A549 (cell line): ENCODE measurements at regions not wholly inside any gene's neighbourhood (a gene's known extent, or its start where the extent isn't known, plus 50 kb on each side); places are given as distances from the start of the nearest gene placed in this dataset.
A peak's percentile ranks its signal among the peaks of the same experiment; 100 is the strongest.

Experiments
- ATAC-seq, 2 experiments: fragments of 200-7000 bp in 1 of 2; fragments of >200 bp in 1 of 2; cut with Nextera tagmentation in 1 of 2; cut with Tn5 transposase in 1 of 2; 3 replicates each; pipeline versions ENCODE4 v1.8.0 to v1.9.1; 2018 to 2020; ENCODE audit warnings: mild to moderate bottlenecking in 1 of 2, moderate library complexity in 1 of 2
- CTCF ChIA-PET: fragments of 300-600 bp; sonication (Branson Sonifier 250); formaldehyde crosslinking; extraction: SDS; loops from one replicate; lab custom pipeline; 2021; ENCODE audit warnings: antibody characterized with exemption, inconsistent platforms; lab: Yijun Ruan, JAX
- POLR2A ChIA-PET: fragments of 350-600 bp; formaldehyde crosslinking; extraction: SDS; loops from one replicate; lab custom pipeline; 2021; ENCODE audit warnings: antibody characterized with exemption, inconsistent platforms; lab: Yijun Ruan, JAX
- DNase-seq, 2 experiments: peaks; one replicate each; pipeline versions ENCODE4 v3.0.0 to v3.0.0-alpha.2; 2011 to 2016; ENCODE audit warnings: low read depth in 1 of 2, low spot score in 1 of 2
- FAIRE-seq: peaks from 2 replicates; lab custom pipeline; 2011; peaks lifted over from hg19 to GRCh38; lab: Jason Lieb, UNC
- H3K27ac ChIP-seq, 2 experiments: fragments of >200 bp; sonication (Bioruptor Twin); formaldehyde crosslinking; 3 replicates each; pipeline ENCODE4 v1.5.1; 2016 to 2017
- H3K4me1 ChIP-seq: fragments of >200 bp; sonication (Bioruptor Twin); formaldehyde crosslinking; 3 replicates; pipeline ENCODE4 v1.6.1; 2016
- H3K4me2 ChIP-seq: fragments of >200 bp; sonication (Bioruptor Twin); formaldehyde crosslinking; 3 replicates; pipeline ENCODE4 v1.6.1; 2016
- H3K4me3 ChIP-seq: fragments of >200 bp; sonication (Bioruptor Twin); formaldehyde crosslinking; 3 replicates; pipeline ENCODE4 v1.5.1; 2016
- H3K9me3 ChIP-seq: fragments of >200 bp; sonication (Bioruptor Twin); formaldehyde crosslinking; 3 replicates; pipeline ENCODE4 v1.6.1; 2016
- CEBPB ChIP-seq, 2 experiments: fragments of >200 bp in 1 of 2; sonication (Bioruptor Twin) in 1 of 2; formaldehyde crosslinking in 1 of 2; IDR thresholded peaks; 2 replicates each; pipeline ENCODE4 v1.6.1; 2012 to 2016
- EHF ChIP-seq: fragments of 250-450 bp; sonication (Bioruptor Pico); IDR thresholded peaks from 2 replicates; pipeline ENCODE4 v1.5.0; 2020; ENCODE audit warnings: mild to moderate bottlenecking
- ESRRA ChIP-seq: fragments of 150-350 bp; IDR thresholded peaks from 2 replicates; pipeline ENCODE4 v1.6.1; 2014; ENCODE audit warnings: mild to moderate bottlenecking, low read length, borderline replicate concordance
- FOSL2 ChIP-seq, 2 experiments: fragments of 450-650 bp in 1 of 2; fragments of >200 bp in 1 of 2; sonication (Bioruptor Twin) in 1 of 2; formaldehyde crosslinking; IDR thresholded peaks; 2 replicates each; pipeline versions ENCODE4 v1.5.0 to v1.6.1; 2016 to 2020; ENCODE audit warnings: mild to moderate bottlenecking in 1 of 2, moderate library complexity in 1 of 2
- HEYL ChIP-seq: fragments of 250-450 bp; sonication (Bioruptor Pico); IDR thresholded peaks from 2 replicates; pipeline ENCODE4 v1.8.0; 2021; ENCODE audit warnings: mild to moderate bottlenecking, moderate library complexity
- HOXA7 ChIP-seq: fragments of 250-450 bp; sonication (Bioruptor Pico); IDR thresholded peaks from 2 replicates; pipeline ENCODE4 v1.5.0; 2020; ENCODE audit warnings: mild to moderate bottlenecking, moderate library complexity
- HOXB13 ChIP-seq: fragments of 250-450 bp; sonication (Bioruptor Pico); IDR thresholded peaks from 2 replicates; pipeline ENCODE4 v1.5.0; 2020; ENCODE audit warnings: low read depth, mild to moderate bottlenecking, moderate library complexity
- KDM1A ChIP-seq: fragments of 200-600 bp; sonication (generic); IDR thresholded peaks from 2 replicates; pipeline ENCODE4 v1.6.1; 2016; ENCODE audit warnings: low read depth, mild to moderate bottlenecking
- MAFK ChIP-seq: fragments of 450-650 bp; IDR thresholded peaks from 2 replicates; pipeline ENCODE4 v1.6.1; 2014; ENCODE audit not compliant: partially characterized antibody
- MYC ChIP-seq: IDR thresholded peaks from 2 replicates; pipeline ENCODE4 v1.6.1; 2012; ENCODE audit warnings: mild to moderate bottlenecking, inconsistent platforms, low read length, improper control_type of control experiment, borderline replicate concordance
- NFE2L2 ChIP-seq: fragments of 150-350 bp; conservative IDR thresholded peaks from 2 replicates; pipeline ENCODE4 v1.6.1; 2014; ENCODE audit warnings: low read length
- NPAS2 ChIP-seq: fragments of 250-450 bp; sonication (Bioruptor Pico); IDR thresholded peaks from 2 replicates; pipeline ENCODE4 v1.8.0; 2022; ENCODE audit warnings: mild to moderate bottlenecking, moderate library complexity, borderline replicate concordance
- POLR2AphosphoS2 ChIP-seq: conservative IDR thresholded peaks from 2 replicates; pipeline ENCODE4 v1.6.1; 2012; ENCODE audit warnings: low read length, improper control_type of control experiment, inconsistent platforms
- RAD21 ChIP-seq, 2 experiments: fragments of >200 bp in 1 of 2; sonication (Bioruptor Twin) in 1 of 2; formaldehyde crosslinking in 1 of 2; IDR thresholded peaks in 1 of 2; conservative IDR thresholded peaks in 1 of 2; 2 replicates in 1 of 2; 3 replicates in 1 of 2; pipeline ENCODE4 v1.6.1; 2012 to 2018; ENCODE audit warnings: inconsistent platforms in 1 of 2
- RARB ChIP-seq: fragments of 250-450 bp; sonication (Bioruptor Pico); IDR thresholded peaks from 2 replicates; pipeline ENCODE4 v1.8.0; 2021; ENCODE audit warnings: mild to moderate bottlenecking, moderate library complexity
- SMC3 ChIP-seq: fragments of >200 bp; sonication (Bioruptor Twin); formaldehyde crosslinking; IDR thresholded peaks from 3 replicates; pipeline ENCODE4 v1.6.1; 2018; ENCODE audit warnings: inconsistent platforms
- ZFP36 ChIP-seq: fragments of 450-650 bp; IDR thresholded peaks from 2 replicates; pipeline ENCODE4 v1.6.1; 2014; ENCODE audit warnings: borderline replicate concordance; ENCODE audit not compliant: partially characterized antibody
- ZSCAN20 ChIP-seq: fragments of 250-450 bp; sonication (Bioruptor Pico); IDR thresholded peaks from 2 replicates; pipeline ENCODE4 v1.8.0; 2022; ENCODE audit warnings: mild to moderate bottlenecking, moderate library complexity
- WGBS: methylation state at CpG from one replicate; pipeline ENCODE4 v1.1.6; 2017; ENCODE audit errors: missing lambda C conversion rate; 5-methylcytosine and 5-hydroxymethylcytosine counted together
- TF ChIP-seq, protein P1 (sequence below): fragments of >200 bp; sonication (Bioruptor Twin); formaldehyde crosslinking; IDR thresholded peaks from 3 replicates; pipeline ENCODE4 v1.5.1; 2016
- TF ChIP-seq, protein P2 (sequence below): IDR thresholded peaks from 2 replicates; pipeline ENCODE4 v1.6.1; 2012
- TF ChIP-seq, protein P3 (sequence below): fragments of 250-450 bp; sonication (Bioruptor Pico); IDR thresholded peaks from 2 replicates; pipeline ENCODE4 v1.5.0; 2020; ENCODE audit warnings: low read depth, mild to moderate bottlenecking, moderate library complexity
- TF ChIP-seq, protein P4 (sequence below): fragments of >200 bp; sonication (Bioruptor Twin); formaldehyde crosslinking; IDR thresholded peaks from 2 replicates; pipeline ENCODE4 v1.6.1; 2016

DNA sequence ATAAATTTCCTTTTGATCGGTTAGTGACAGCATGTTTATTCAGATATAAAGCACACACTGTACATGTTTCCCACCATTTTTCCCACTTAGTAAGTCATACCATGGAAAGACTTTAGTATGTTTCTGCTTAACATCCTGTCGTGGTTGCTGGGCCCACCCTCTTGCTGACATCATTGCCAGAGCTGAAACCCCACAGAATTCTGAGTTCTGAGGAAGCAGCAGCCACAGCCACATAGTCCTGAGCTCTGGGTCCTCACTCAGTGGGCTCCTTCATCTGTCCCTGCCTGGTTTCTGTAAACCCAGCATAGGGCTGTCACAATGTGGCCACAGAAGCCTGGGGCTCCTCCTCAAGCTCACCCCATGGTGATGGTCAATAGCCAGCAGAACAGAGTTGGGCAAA is 441.5 kb downstream of the ENC1 start (continued):
- TF ChIP-seq FOSL2 (IDR thresholded peaks at IDR 0.05) (no peak), FOSL2 (CRISPR knock-in tag; IDR thresholded peaks at IDR 0.05) (no peak), SMC3 (no peak)

DNA sequence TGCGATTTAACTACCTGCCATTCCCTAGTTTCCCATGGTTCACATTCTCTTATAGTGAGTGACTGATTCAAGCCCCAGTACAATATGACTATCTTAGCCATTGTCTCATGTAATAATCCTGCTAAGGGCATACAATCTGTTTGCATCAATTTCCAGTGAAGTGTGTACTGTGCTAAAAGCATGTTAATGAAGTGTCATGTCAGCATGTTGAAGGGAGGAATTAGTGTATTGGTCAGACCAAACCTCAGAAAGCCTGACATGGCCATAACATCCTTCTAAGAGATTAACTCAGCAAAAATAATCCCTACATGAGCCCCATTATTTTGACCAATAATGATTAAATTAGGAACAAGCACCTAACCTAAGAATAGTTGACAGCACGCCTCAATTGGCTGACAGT is 442.4 kb downstream of the ENC1 start:
- ATAC-seq (no peak), FAIRE-seq (no peak), DNase-seq (no peak)
- TF ChIP-seq, protein P1, sequence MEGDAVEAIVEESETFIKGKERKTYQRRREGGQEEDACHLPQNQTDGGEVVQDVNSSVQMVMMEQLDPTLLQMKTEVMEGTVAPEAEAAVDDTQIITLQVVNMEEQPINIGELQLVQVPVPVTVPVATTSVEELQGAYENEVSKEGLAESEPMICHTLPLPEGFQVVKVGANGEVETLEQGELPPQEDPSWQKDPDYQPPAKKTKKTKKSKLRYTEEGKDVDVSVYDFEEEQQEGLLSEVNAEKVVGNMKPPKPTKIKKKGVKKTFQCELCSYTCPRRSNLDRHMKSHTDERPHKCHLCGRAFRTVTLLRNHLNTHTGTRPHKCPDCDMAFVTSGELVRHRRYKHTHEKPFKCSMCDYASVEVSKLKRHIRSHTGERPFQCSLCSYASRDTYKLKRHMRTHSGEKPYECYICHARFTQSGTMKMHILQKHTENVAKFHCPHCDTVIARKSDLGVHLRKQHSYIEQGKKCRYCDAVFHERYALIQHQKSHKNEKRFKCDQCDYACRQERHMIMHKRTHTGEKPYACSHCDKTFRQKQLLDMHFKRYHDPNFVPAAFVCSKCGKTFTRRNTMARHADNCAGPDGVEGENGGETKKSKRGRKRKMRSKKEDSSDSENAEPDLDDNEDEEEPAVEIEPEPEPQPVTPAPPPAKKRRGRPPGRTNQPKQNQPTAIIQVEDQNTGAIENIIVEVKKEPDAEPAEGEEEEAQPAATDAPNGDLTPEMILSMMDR = no peak
- TF ChIP-seq MAFK (peak; percentile 69), KDM1A (no peak)
- Histone ChIP-seq H3K4me2 (no peak overlapping the region), H3K4me1 (peaks cover 18% of the 10 kb centered on the region), H3K4me3 (no peak overlapping the region), H3K27ac (no peak overlapping the region), H3K9me3 (no peaks in the 10 kb centered on the region)
- ChIA-PET POLR2A (no interaction called here), CTCF (no interaction called here)
- 76% methylated on average over 2 of the region's 2 CpGs for WGBS

DNA sequence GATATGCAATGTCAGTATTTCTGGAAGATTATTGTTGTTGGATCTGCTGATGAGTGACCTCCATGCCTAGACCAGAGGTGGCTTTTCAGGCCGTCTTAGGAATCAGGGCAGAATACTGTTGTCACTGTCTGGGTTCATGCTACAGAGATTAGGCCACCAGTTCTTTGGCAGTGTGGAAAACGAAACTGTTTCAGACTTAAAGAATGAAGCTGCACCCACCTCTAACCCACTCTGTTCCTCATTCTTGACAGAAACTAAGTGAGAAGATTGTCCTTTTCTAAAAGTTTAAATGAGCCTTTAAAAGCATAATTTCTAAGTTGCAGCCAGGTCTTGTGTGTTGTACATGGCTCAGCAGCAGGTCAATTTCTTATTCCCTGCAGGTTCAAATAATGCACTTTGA is 444.3 kb downstream of the ENC1 start:
- ATAC-seq (no peak), FAIRE-seq (peak; percentile 73), DNase-seq (no peak)
- peaks cover 13% of the 10 kb centered on the region for H3K4me1 ChIP-seq
- no peak overlapping the region for H3K27ac ChIP-seq
- no peak overlapping the region for H3K4me2 ChIP-seq
- H3K4me3 ChIP-seq = no peak overlapping the region
- ChIA-PET POLR2A (no interaction called here), CTCF (interaction anchor here (1.1 to 1.2 kb wide), 2 partner anchors 128 to 294 kb away, joined by 3 read pairs; no protein-coding TSS in a partner anchor)
- H3K9me3 ChIP-seq = no peaks in the 10 kb centered on the region
- no peak for TF ChIP-seq EHF
- TF ChIP-seq RARB = no peak
- TF ChIP-seq, protein P2, sequence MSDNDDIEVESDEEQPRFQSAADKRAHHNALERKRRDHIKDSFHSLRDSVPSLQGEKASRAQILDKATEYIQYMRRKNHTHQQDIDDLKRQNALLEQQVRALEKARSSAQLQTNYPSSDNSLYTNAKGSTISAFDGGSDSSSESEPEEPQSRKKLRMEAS = no peak
- no peak for TF ChIP-seq POLR2AphosphoS2
- TF ChIP-seq MYC = no peak
- no peak for TF ChIP-seq SMC3
- TF ChIP-seq, protein P3, sequence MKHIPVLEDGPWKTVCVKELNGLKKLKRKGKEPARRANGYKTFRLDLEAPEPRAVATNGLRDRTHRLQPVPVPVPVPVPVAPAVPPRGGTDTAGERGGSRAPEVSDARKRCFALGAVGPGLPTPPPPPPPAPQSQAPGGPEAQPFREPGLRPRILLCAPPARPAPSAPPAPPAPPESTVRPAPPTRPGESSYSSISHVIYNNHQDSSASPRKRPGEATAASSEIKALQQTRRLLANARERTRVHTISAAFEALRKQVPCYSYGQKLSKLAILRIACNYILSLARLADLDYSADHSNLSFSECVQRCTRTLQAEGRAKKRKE (CRISPR knock-in tag) = no peak
- TF ChIP-seq ZFP36 = no peak
- no peak for TF ChIP-seq NFE2L2
- TF ChIP-seq FOSL2 (IDR thresholded peaks at IDR 0.05) = no peak
- no peak for TF ChIP-seq FOSL2 (CRISPR knock-in tag; IDR thresholded peaks at IDR 0.05)
- TF ChIP-seq ESRRA = no peak
- TF ChIP-seq, protein P4, sequence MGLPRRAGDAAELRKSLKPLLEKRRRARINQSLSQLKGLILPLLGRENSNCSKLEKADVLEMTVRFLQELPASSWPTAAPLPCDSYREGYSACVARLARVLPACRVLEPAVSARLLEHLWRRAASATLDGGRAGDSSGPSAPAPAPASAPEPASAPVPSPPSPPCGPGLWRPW = no peak
- TF ChIP-seq HEYL (CRISPR knock-in tag) = no peak
- TF ChIP-seq HOXA7 (CRISPR knock-in tag) = no peak
- no peak for TF ChIP-seq NPAS2 (CRISPR knock-in tag)
- no peak for TF ChIP-seq CEBPB (IDR thresholded peaks at IDR 0.05)
- TF ChIP-seq KDM1A = no peak
- TF ChIP-seq HOXB13 = no peak
- no peak for TF ChIP-seq RAD21 (conservative IDR thresholded peaks at IDR 0.05 in 1 of 2, IDR thresholded peaks at IDR 0.05 in 1 of 2)
- no peak for TF ChIP-seq ZSCAN20 (CRISPR knock-in tag)
- WGBS = 47% methylated on average over 2 of the region's 2 CpGs
